ENCODE measurements at regions not wholly inside any gene's neighbourhood (a gene's known extent, or its start where the extent isn't known, plus 50 kb on each side); places are given as distances from the start of the nearest gene placed in this dataset.

GRCh38 chr2:180276733-180277132, 269.6 kb upstream of the CWC22 start:
- no peak for TF ChIP-seq EZH2 (IDR thresholded peaks at IDR 0.05; ENCODE audit: borderline replicate concordance, low read length)
- no peak for TF ChIP-seq CTCF (conservative IDR thresholded peaks at IDR 0.05 in 1 of 2, IDR thresholded peaks at IDR 0.05 in 1 of 2; ENCODE audit: extremely low read depth in 1 of 2, insufficient read depth in 1 of 2, low read depth in 1 of 2, low read length in 2 of 2)

All from mammary epithelial cell (primary cell).